ENCODE measurements at regions not wholly inside any gene's neighbourhood (a gene's known extent, or its start where the extent isn't known, plus 50 kb on each side); places are given as distances from the start of the nearest gene placed in this dataset.
"Not testable (repeated sequence)": the region's sequence is repeated elsewhere in the genome, so short reads cannot be mapped to it uniquely, and the experiment has no call there.

GRCh38 chr1:37184789-37185188 lies 150.5 kb upstream of the GRIK3 start:
- in situ Hi-C loops (cut with HindIII; ENCODE audit: low pct_unique_long_range_greater_than_20kb, low sequenced_read_pairs) = no loop called here
- no peak for DNase-seq (ENCODE audit: low read depth)

GRCh38 chr1:37186246-37186756 lies 152.0 kb upstream of the GRIK3 start:
- no peak for DNase-seq (ENCODE audit: low read depth)
- in situ Hi-C loops (cut with HindIII; ENCODE audit: low pct_unique_long_range_greater_than_20kb, low sequenced_read_pairs) = no loop called here

GRCh38 chr1:37189111-37189510 lies 154.8 kb upstream of the GRIK3 start:
- DNase-seq (ENCODE audit: low read depth) = no peak
- in situ Hi-C loops (cut with HindIII; ENCODE audit: low pct_unique_long_range_greater_than_20kb, low sequenced_read_pairs) = no loop called here

- no peak for DNase-seq (ENCODE audit: low read depth)
- in situ Hi-C loops (cut with HindIII; ENCODE audit: low pct_unique_long_range_greater_than_20kb, low sequenced_read_pairs) = no loop called here
These were observed 163.1 kb upstream of the GRIK3 start for GRCh38 chr1:37197411-37197810.

GRCh38 chr1:37214305-37214704 lies 180.0 kb upstream of the GRIK3 start:
- in situ Hi-C loops (cut with HindIII; ENCODE audit: low pct_unique_long_range_greater_than_20kb, low sequenced_read_pairs); DNase-seq (ENCODE audit: low read depth): not testable (repeated sequence)

GRCh38 chr1:37233606-37234005 lies 199.3 kb upstream of the GRIK3 start:
- no peak for DNase-seq (ENCODE audit: low read depth)
- in situ Hi-C loops (cut with HindIII; ENCODE audit: low pct_unique_long_range_greater_than_20kb, low sequenced_read_pairs) = no loop called here

GRCh38 chr1:37234941-37235418 lies 200.7 kb upstream of the GRIK3 start:
- no peak for DNase-seq (ENCODE audit: low read depth)
- in situ Hi-C loops (cut with HindIII; ENCODE audit: low pct_unique_long_range_greater_than_20kb, low sequenced_read_pairs) = no loop called here

- in situ Hi-C loops (cut with HindIII; ENCODE audit: low pct_unique_long_range_greater_than_20kb, low sequenced_read_pairs) = no loop called here
- no peak for DNase-seq (ENCODE audit: low read depth)
These were observed 203.6 kb upstream of the GRIK3 start for GRCh38 chr1:37237948-37238347.

- DNase-seq (ENCODE audit: low read depth) = no peak
- in situ Hi-C loops (cut with HindIII; ENCODE audit: low pct_unique_long_range_greater_than_20kb, low sequenced_read_pairs) = no loop called here
These were observed 204.3 kb upstream of the GRIK3 start for GRCh38 chr1:37238364-37239224.

GRCh38 chr1:37239225-37239740 lies 205.0 kb upstream of the GRIK3 start:
- DNase-seq (ENCODE audit: low read depth) = no peak
- in situ Hi-C loops (cut with HindIII; ENCODE audit: low pct_unique_long_range_greater_than_20kb, low sequenced_read_pairs) = no loop called here

GRCh38 chr1:37240897-37241296 lies 206.6 kb upstream of the GRIK3 start:
- in situ Hi-C loops (cut with HindIII; ENCODE audit: low pct_unique_long_range_greater_than_20kb, low sequenced_read_pairs) = no loop called here
- DNase-seq (ENCODE audit: low read depth) = no peak

GRCh38 chr1:37242501-37242900 lies 208.2 kb upstream of the GRIK3 start:
- in situ Hi-C loops (cut with HindIII; ENCODE audit: low pct_unique_long_range_greater_than_20kb, low sequenced_read_pairs) = no loop called here
- no peak for DNase-seq (ENCODE audit: low read depth)

- no peak for DNase-seq (ENCODE audit: low read depth)
- in situ Hi-C loops (cut with HindIII; ENCODE audit: low pct_unique_long_range_greater_than_20kb, low sequenced_read_pairs) = no loop called here
These were observed 209.2 kb upstream of the GRIK3 start for GRCh38 chr1:37243368-37244082.

GRCh38 chr1:37244083-37244480 lies 209.8 kb upstream of the GRIK3 start:
- in situ Hi-C loops (cut with HindIII; ENCODE audit: low pct_unique_long_range_greater_than_20kb, low sequenced_read_pairs) = no loop called here
- no peak for DNase-seq (ENCODE audit: low read depth)

GRCh38 chr1:37244815-37245214 lies 210.5 kb upstream of the GRIK3 start:
- DNase-seq (ENCODE audit: low read depth) = no peak
- in situ Hi-C loops (cut with HindIII; ENCODE audit: low pct_unique_long_range_greater_than_20kb, low sequenced_read_pairs) = no loop called here

- in situ Hi-C loops (cut with HindIII; ENCODE audit: low pct_unique_long_range_greater_than_20kb, low sequenced_read_pairs) = no loop called here
- DNase-seq (ENCODE audit: low read depth) = no peak
These were observed 212.3 kb upstream of the GRIK3 start for GRCh38 chr1:37246631-37247030.

GRCh38 chr1:37250371-37250770 lies 216.1 kb upstream of the GRIK3 start:
- DNase-seq (ENCODE audit: low read depth) = peak; percentile 9
- in situ Hi-C loops (cut with HindIII; ENCODE audit: low pct_unique_long_range_greater_than_20kb, low sequenced_read_pairs) = no loop called here

GRCh38 chr1:37255136-37255795 lies 219.1 kb upstream of the ZC3H12A start:
- peak; percentile 40 for DNase-seq (ENCODE audit: low read depth)
- in situ Hi-C loops (cut with HindIII; ENCODE audit: low pct_unique_long_range_greater_than_20kb, low sequenced_read_pairs) = no loop called here

- DNase-seq (ENCODE audit: low read depth) = no peak
- in situ Hi-C loops (cut with HindIII; ENCODE audit: low pct_unique_long_range_greater_than_20kb, low sequenced_read_pairs) = no loop called here
These were observed 218.5 kb upstream of the ZC3H12A start for GRCh38 chr1:37255868-37256267.

Data from Caki2 (cell line).